Fibroblast of pulmonary artery (primary cell): ENCODE measurements at regions not wholly inside any gene's neighbourhood (a gene's known extent, or its start where the extent isn't known, plus 50 kb on each side); places are given as distances from the start of the nearest gene placed in this dataset.

Experiments used
- DNase-seq: peaks from one replicate; pipeline ENCODE4 v3.0.0-alpha.2; 2010; ENCODE audit warnings: low read depth
- H3K4me3 ChIP-seq: replicated peaks from 2 replicates; pipeline ENCODE4 v1.5.1; 2011; ENCODE audit warnings: low read depth, mild to moderate bottlenecking, control low read depth, low read length, moderate library complexity
- TF ChIP-seq, protein P1 (sequence below): IDR thresholded peaks from 2 replicates; pipeline ENCODE4 v1.5.1; 2011; ENCODE audit warnings: mild to moderate bottlenecking, control low read depth, low read length, inconsistent platforms; ENCODE audit errors: missing control alignments

DNA sequence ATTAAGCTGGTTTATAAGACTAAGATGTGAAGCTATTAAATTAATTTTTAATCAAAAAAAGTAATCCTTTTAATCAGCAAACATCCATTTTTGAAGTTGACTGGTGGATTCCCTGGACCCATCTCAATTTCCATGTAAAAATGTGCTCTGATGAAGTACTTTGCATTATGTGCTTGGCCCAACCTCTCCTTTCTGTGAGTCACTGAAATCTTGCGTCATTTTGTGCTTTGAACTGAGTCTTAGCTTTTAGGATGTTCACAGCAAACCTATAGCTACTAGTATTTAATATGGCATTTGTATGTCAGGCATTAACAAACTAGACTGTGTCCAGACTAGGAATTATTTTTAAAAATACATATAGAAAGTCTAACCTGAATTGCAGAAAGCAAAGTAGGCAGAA lies 55.0 kb upstream of the CDH12 start:
- H3K4me3 ChIP-seq = no peak overlapping the region
- DNase-seq = peak; percentile 28
- TF ChIP-seq, protein P1, sequence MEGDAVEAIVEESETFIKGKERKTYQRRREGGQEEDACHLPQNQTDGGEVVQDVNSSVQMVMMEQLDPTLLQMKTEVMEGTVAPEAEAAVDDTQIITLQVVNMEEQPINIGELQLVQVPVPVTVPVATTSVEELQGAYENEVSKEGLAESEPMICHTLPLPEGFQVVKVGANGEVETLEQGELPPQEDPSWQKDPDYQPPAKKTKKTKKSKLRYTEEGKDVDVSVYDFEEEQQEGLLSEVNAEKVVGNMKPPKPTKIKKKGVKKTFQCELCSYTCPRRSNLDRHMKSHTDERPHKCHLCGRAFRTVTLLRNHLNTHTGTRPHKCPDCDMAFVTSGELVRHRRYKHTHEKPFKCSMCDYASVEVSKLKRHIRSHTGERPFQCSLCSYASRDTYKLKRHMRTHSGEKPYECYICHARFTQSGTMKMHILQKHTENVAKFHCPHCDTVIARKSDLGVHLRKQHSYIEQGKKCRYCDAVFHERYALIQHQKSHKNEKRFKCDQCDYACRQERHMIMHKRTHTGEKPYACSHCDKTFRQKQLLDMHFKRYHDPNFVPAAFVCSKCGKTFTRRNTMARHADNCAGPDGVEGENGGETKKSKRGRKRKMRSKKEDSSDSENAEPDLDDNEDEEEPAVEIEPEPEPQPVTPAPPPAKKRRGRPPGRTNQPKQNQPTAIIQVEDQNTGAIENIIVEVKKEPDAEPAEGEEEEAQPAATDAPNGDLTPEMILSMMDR = no peak
